Prostate gland (tissue), 1 donor: ENCODE measurements at regions not wholly inside any gene's neighbourhood (a gene's known extent, or its start where the extent isn't known, plus 50 kb on each side); places are given as distances from the start of the nearest gene placed in this dataset.

ENCODE experiments used
- POLR2A ChIP-seq: fragments of 450-650 bp; IDR thresholded peaks from one replicate; pipeline ENCODE4 v1.6.1; 2016; ENCODE audit warnings: antibody characterized with exemption, mild to moderate bottlenecking
- POLR2AphosphoS5 ChIP-seq: sonication (generic); formaldehyde crosslinking; IDR thresholded peaks from one replicate; pipeline ENCODE4 v1.6.1; 2017; ENCODE audit warnings: antibody characterized with exemption

GRCh38 chr22:22165936-22166710 lies 78.5 kb upstream of the VPREB1 start:
- TF ChIP-seq POLR2A, result no peak
- no peak for TF ChIP-seq POLR2AphosphoS5
